Suprapubic skin (tissue), 3 donors: ENCODE measurements at regions not wholly inside any gene's neighbourhood (a gene's known extent, or its start where the extent isn't known, plus 50 kb on each side); places are given as distances from the start of the nearest gene placed in this dataset.

Experiments used
- CTCF ChIP-seq, 2 donors: fragments of 200-600 bp in 1 of 2; fragments of 450-650 bp in 1 of 2; sonication (generic) in 1 of 2; IDR thresholded peaks; one replicate each; pipeline ENCODE4 v1.5.1; 2016 to 2019; ENCODE audit warnings: antibody characterized with exemption in 2 of 2, mild to moderate bottlenecking in 1 of 2, moderate library complexity in 1 of 2
- POLR2A ChIP-seq, 2 donors: fragments of 450-650 bp; IDR thresholded peaks; one replicate each; pipeline ENCODE4 v1.6.1; 2017; ENCODE audit warnings: antibody characterized with exemption in 2 of 2, mild to moderate bottlenecking in 2 of 2, moderate library complexity in 2 of 2

DNA sequence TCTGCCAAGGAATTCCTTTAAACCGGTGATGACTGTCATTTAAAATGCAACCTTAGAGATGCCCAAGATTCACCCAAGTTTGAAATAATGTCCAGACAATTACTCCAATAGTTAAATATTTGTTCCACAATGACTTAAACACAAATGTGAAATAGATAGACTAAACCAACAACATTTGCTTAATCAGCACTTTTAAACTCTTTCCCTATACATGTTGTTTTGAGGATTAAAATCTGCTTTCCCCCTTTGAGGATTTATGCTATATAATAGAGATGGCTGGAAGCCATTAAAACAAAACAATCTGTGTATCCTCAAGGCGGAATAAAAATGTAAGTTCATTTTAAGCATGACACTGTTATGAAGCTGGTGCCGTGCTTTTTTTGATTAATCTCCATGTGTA lies 297.8 kb upstream of the RSPO3 start:
- no peak for TF ChIP-seq CTCF (IDR thresholded peaks at IDR 0.05)
- TF ChIP-seq POLR2A (IDR thresholded peaks at IDR 0.05), result no peak
